Loucy (cell line): ENCODE measurements at regions not wholly inside any gene's neighbourhood (a gene's known extent, or its start where the extent isn't known, plus 50 kb on each side); places are given as distances from the start of the nearest gene placed in this dataset.

Experiments
- CTCF ChIP-seq: fragments of 200-600 bp; sonication (generic); conservative IDR thresholded peaks from 2 replicates; pipeline ENCODE4 v1.5.1; 2014; ENCODE audit warnings: mild to moderate bottlenecking, antibody characterized with exemption, low read length
- EZH2phosphoT487 ChIP-seq: fragments of 200-600 bp; IDR thresholded peaks from 2 replicates; pipeline ENCODE4 v1.6.1; 2018; ENCODE audit warnings: antibody characterized with exemption, mild to moderate bottlenecking, moderate library complexity, borderline replicate concordance

- TF ChIP-seq CTCF (no peak), EZH2phosphoT487 (no peak)
Observed at GRCh38 chr14:101076451-101077198, 173.1 kb upstream of the RTL1 start.
